ENCODE measurements at regions not wholly inside any gene's neighbourhood (a gene's known extent, or its start where the extent isn't known, plus 50 kb on each side); places are given as distances from the start of the nearest gene placed in this dataset.

DNA sequence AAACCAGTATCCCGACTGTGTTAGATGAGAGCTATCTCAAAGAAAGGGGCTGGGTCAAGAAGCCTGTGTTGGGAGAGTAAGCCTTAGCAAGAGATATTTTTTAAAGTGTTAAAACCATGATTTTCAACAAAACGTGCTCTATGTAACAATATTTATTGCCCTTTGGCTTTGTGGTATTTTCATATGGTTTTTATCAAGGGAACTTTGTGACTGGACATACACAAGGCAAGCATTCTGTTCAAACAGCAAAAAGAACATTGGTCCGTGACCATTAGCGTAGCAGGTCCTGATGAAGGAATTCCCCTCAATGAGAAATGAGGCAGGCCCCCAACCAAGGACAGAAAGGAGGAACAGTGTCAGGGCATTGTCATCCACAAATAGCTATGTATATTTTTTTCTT is 222.6 kb downstream of the MYLK4 start:
- DNase-seq (ENCODE audit: low read depth), result no peak
- H3K4me3 ChIP-seq (ENCODE audit: low read length), result no peak overlapping the region
- TF ChIP-seq, protein P1, sequence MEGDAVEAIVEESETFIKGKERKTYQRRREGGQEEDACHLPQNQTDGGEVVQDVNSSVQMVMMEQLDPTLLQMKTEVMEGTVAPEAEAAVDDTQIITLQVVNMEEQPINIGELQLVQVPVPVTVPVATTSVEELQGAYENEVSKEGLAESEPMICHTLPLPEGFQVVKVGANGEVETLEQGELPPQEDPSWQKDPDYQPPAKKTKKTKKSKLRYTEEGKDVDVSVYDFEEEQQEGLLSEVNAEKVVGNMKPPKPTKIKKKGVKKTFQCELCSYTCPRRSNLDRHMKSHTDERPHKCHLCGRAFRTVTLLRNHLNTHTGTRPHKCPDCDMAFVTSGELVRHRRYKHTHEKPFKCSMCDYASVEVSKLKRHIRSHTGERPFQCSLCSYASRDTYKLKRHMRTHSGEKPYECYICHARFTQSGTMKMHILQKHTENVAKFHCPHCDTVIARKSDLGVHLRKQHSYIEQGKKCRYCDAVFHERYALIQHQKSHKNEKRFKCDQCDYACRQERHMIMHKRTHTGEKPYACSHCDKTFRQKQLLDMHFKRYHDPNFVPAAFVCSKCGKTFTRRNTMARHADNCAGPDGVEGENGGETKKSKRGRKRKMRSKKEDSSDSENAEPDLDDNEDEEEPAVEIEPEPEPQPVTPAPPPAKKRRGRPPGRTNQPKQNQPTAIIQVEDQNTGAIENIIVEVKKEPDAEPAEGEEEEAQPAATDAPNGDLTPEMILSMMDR (IDR thresholded peaks at IDR 0.05; ENCODE audit: insufficient read depth, low read depth, low read length, missing control alignments), result no peak

DNA sequence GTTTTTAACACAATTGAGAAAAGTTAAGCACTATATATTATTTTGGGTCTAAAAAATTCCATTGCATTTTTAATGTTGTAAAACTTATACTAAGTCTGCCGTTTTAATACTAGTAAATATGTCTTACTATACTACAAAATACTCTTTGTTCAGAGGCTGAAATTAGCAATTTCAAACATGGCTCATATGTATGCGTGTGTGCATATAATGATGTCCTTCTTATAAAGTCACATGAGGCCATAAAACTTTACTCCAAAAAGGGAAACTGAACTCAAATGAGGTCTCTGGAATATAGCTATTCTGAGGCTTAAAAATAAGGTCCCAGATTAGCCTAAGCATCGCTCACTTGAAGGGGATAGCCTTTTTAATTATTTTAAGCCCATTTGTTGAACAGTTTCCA is 224.0 kb downstream of the MYLK4 start:
- no peak for DNase-seq (ENCODE audit: low read depth)
- TF ChIP-seq, protein P1 (IDR thresholded peaks at IDR 0.05; ENCODE audit: insufficient read depth, low read depth, low read length, missing control alignments), result no peak
- no peak overlapping the region for H3K4me3 ChIP-seq (ENCODE audit: low read length)

DNA sequence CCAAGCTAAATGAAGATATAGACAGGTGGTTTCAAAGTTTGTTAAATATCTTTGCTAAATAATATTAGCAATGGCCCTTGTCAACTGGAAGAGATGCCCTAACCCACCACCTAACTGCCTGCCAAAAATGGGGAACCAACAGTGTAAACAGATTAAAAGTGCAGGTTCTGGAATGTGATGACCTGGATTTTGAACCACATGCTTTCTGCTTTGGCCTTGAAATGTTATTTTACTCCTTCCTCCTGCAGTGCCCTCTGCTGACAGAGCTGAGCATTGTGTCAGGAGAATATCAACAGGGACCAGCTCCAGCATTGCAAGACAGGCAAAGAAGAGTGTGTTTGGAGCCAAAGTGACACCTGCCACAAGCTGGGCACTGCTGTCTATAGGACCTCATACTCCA is 226.6 kb downstream of the MYLK4 start:
- TF ChIP-seq, protein P1 (IDR thresholded peaks at IDR 0.05; ENCODE audit: insufficient read depth, low read depth, low read length, missing control alignments), result peak; percentile 30
- no peak overlapping the region for H3K4me3 ChIP-seq (ENCODE audit: low read length)
- DNase-seq (ENCODE audit: low read depth), result no peak

DNA sequence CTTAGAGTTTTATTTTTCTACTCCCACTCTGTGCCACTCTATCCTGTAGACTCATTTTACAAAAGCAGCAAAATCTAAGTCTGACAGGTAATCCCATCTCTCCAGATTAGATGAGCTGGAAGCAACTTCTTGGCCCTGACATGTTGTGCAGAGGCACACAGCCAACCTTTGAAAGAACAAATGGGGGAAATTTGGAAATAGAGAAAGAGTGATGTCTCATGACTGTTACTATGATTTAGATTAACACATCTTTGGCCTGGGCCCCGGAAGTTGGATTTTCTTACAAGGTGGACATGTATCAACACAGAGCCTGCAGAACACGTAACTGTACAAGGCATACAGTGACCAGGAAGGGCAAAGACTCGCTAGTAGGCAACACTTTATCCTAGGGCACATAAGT is 227.7 kb downstream of the MYLK4 start:
- TF ChIP-seq, protein P1 (IDR thresholded peaks at IDR 0.05; ENCODE audit: insufficient read depth, low read depth, low read length, missing control alignments), result no peak
- H3K4me3 ChIP-seq (ENCODE audit: low read length), result no peak overlapping the region
- DNase-seq (ENCODE audit: low read depth), result peak; percentile 98

DNA sequence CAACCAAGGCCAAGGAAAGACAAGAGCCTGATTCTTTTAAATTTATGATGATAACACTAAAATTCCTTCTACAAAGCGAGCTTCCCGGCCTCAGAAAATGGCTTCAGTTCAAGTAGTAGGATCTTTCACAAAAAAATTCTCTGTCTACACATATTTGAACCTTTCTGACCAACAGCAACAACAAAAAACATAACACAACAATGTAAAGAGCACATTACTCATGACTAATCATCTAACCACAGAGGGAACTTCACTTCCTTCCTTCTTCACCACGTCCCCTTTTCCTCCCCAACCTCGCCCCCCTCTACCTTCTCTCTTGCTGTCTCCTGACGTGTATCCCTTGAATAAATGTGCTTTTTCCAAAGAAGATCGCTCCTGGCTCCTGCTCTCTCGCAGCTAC is 228.2 kb downstream of the MYLK4 start:
- DNase-seq (ENCODE audit: low read depth), result peak; percentile 82
- TF ChIP-seq, protein P1 (IDR thresholded peaks at IDR 0.05; ENCODE audit: insufficient read depth, low read depth, low read length, missing control alignments), result no peak
- no peak overlapping the region for H3K4me3 ChIP-seq (ENCODE audit: low read length)

DNA sequence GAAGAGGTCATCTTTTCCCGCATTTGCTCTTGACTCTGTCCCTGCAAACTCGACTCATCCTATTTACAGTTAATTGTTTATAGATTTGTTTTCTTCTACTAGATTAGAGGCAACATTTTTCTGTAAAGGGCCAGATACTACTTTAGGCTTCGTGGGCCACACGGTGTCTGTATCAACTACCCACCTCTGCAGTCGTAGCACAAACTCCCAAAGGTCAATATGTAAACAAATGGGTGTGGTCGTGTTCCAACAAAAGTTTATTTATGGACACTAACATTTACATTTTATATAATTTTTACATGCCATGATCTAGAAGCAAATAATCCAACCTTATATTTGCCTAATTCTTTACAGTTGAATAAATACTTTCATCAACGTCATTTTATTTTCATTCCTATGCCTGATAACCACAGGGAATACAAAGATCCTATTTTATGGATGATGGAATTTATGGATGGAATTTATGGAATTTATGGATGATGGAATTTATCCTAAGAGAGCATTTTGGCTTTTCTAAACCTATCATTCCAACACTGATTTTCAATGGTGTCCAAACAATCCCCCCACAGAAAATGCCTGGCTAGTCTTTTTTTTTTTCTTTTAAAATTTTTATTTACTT is 232.8 kb downstream of the MYLK4 start:
- DNase-seq (ENCODE audit: low read depth), result no peak
- no peak overlapping the region for H3K4me3 ChIP-seq (ENCODE audit: low read length)
- TF ChIP-seq, protein P1 (IDR thresholded peaks at IDR 0.05; ENCODE audit: insufficient read depth, low read depth, low read length, missing control alignments), result no peak

DNA sequence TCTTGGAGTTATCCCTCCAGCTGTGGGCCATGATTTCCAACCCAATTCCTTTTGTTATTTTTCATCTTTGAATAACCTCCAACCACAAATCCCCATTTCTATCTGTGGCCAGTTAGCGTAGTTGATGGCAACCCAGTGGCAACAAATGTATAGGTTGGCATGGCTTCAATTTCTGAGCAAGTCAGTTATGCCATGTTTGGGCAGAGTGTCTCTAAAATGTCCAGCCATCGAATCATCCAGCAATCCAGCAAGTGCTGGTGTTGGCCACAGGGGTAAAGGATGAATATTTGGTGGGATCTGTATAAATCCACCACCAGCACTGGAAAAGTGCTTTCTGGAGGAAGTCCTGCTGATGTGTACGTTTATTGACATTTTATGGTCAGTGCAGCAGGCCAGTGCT is 233.3 kb downstream of the MYLK4 start:
- no peak overlapping the region for H3K4me3 ChIP-seq (ENCODE audit: low read length)
- TF ChIP-seq, protein P1 (IDR thresholded peaks at IDR 0.05; ENCODE audit: insufficient read depth, low read depth, low read length, missing control alignments), result no peak
- no peak for DNase-seq (ENCODE audit: low read depth)

Data from epithelial cell of esophagus (primary cell).